Liver (tissue), 8 donors: ENCODE measurements at regions not wholly inside any gene's neighbourhood (a gene's known extent, or its start where the extent isn't known, plus 50 kb on each side); places are given as distances from the start of the nearest gene placed in this dataset.

Experiments used
- DNase-seq: peaks from one replicate; pipeline ENCODE4 v3.0.0-alpha.2; 2017; ENCODE audit warnings: low spot score
- H3K27ac ChIP-seq, 2 donors: one replicate each; pipeline ENCODE4 v1.7.0; 2013; ENCODE audit warnings: inconsistent platforms in 2 of 2, low read length in 2 of 2, control low read depth in 1 of 2, low read depth in 1 of 2, mild to moderate bottlenecking in 1 of 2
- H3K27me3 ChIP-seq, 4 donors: one replicate each; pipeline versions ENCODE4 v1.6.1 to v1.7.0; 2013; ENCODE audit warnings: low read length in 3 of 4, inconsistent platforms in 1 of 4, mild to moderate bottlenecking in 1 of 4, moderate library complexity in 1 of 4; ENCODE audit not compliant: control insufficient read depth in 4 of 4, insufficient read depth in 4 of 4
- H3K36me3 ChIP-seq, 4 donors: one replicate each; pipeline versions ENCODE4 v1.6.1 to v1.7.0; 2013; ENCODE audit warnings: low read length in 3 of 4, mild to moderate bottlenecking in 3 of 4, low read depth in 1 of 4, moderate library complexity in 1 of 4; ENCODE audit not compliant: control insufficient read depth in 4 of 4, insufficient read depth in 3 of 4
- H3K4me1 ChIP-seq, 4 donors: one replicate each; pipeline versions ENCODE4 v1.6.1 to v1.7.0; 2013; ENCODE audit warnings: low read length in 3 of 4, mild to moderate bottlenecking in 3 of 4, moderate library complexity in 1 of 4; ENCODE audit not compliant: control insufficient read depth in 4 of 4, insufficient read depth in 4 of 4
- H3K4me3 ChIP-seq, 3 donors: one replicate each; pipeline versions ENCODE4 v1.6.1 to v1.7.0; 2013; ENCODE audit warnings: low read length in 3 of 3, control low read depth in 1 of 3, low read depth in 1 of 3, mild to moderate bottlenecking in 1 of 3
- H3K9ac ChIP-seq, 2 donors: one replicate each; pipeline ENCODE4 v1.7.0; 2013; ENCODE audit warnings: low read length in 2 of 2, mild to moderate bottlenecking in 2 of 2, moderate library complexity in 2 of 2, control low read depth in 1 of 2, low read depth in 1 of 2
- H3K9me3 ChIP-seq, 4 donors: one replicate each; pipeline versions ENCODE4 v1.6.1 to v1.7.0; 2013; ENCODE audit warnings: low read length in 3 of 4; ENCODE audit not compliant: control insufficient read depth in 4 of 4
- ATF3 ChIP-seq: IDR thresholded peaks from 2 replicates; pipeline ENCODE4 v1.6.1; 2016; ENCODE audit warnings: antibody characterized with exemption
- CTCF ChIP-seq: fragments of 150-350 bp; IDR thresholded peaks from 2 replicates; pipeline ENCODE4 v1.5.1; 2017; ENCODE audit warnings: improper control_type of control experiment, low read depth, low read length; ENCODE audit not compliant: missing input control
- FOXA1 ChIP-seq: IDR thresholded peaks from 2 replicates; pipeline ENCODE4 v1.6.1; 2016; ENCODE audit warnings: antibody characterized with exemption
- GABPA ChIP-seq, 2 donors: IDR thresholded peaks in 1 of 2; conservative IDR thresholded peaks in 1 of 2; 2 replicates each; pipeline ENCODE4 v1.6.1; 2016; ENCODE audit warnings: antibody characterized with exemption in 2 of 2, mild to moderate bottlenecking in 1 of 2, moderate library complexity in 1 of 2
- HNF4A ChIP-seq, 2 donors: conservative IDR thresholded peaks; 2 replicates each; pipeline ENCODE4 v1.6.1; 2016; ENCODE audit warnings: antibody characterized with exemption in 2 of 2, mild to moderate bottlenecking in 2 of 2
- HNF4G ChIP-seq: IDR thresholded peaks from 2 replicates; pipeline ENCODE4 v1.6.1; 2016; ENCODE audit warnings: antibody characterized with exemption
- JUND ChIP-seq, 2 donors: IDR thresholded peaks; 2 replicates each; pipeline ENCODE4 v1.6.1; 2016; ENCODE audit warnings: antibody characterized with exemption in 2 of 2
- NR2F2 ChIP-seq: IDR thresholded peaks from 2 replicates; pipeline ENCODE4 v1.6.1; 2016; ENCODE audit warnings: antibody characterized with exemption
- RAD21 ChIP-seq, 2 donors: IDR thresholded peaks; 2 replicates each; pipeline ENCODE4 v1.6.1; 2016; ENCODE audit warnings: antibody characterized with exemption in 2 of 2, mild to moderate bottlenecking in 2 of 2
- REST ChIP-seq: IDR thresholded peaks from 2 replicates; pipeline ENCODE4 v1.6.1; 2016; ENCODE audit warnings: antibody characterized with exemption, mild to moderate bottlenecking
- RXRA ChIP-seq, 2 donors: IDR thresholded peaks; 2 replicates each; pipeline ENCODE4 v1.6.1; 2017 to 2018; ENCODE audit warnings: antibody characterized with exemption in 2 of 2, mild to moderate bottlenecking in 1 of 2
- SP1 ChIP-seq: IDR thresholded peaks from 2 replicates; pipeline ENCODE4 v1.6.1; 2018; ENCODE audit warnings: antibody characterized with exemption, mild to moderate bottlenecking
- TAF1 ChIP-seq: conservative IDR thresholded peaks from 2 replicates; pipeline ENCODE4 v1.6.1; 2016; ENCODE audit warnings: antibody characterized with exemption, mild to moderate bottlenecking
- YY1 ChIP-seq: IDR thresholded peaks from 2 replicates; pipeline ENCODE4 v1.6.1; 2016; ENCODE audit warnings: antibody characterized with exemption, mild to moderate bottlenecking
- ZBTB33 ChIP-seq: IDR thresholded peaks from 2 replicates; pipeline ENCODE4 v1.6.1; 2016; ENCODE audit warnings: antibody characterized with exemption
- WGBS: extraction: QIAGEN DNeasy Blood & Tissue Kit; methylation state at CpG from one replicate; pipeline ENCODE4 v1.1.7; 2013; 5-methylcytosine and 5-hydroxymethylcytosine counted together
- donor health status: healthy.
- donor health status: healthy.
- donor health status: healthy.
- donor health status: healthy.
- donor health status: healthy.

GRCh38 chr5:103404483-103404882, 145.9 kb downstream of the MACIR start (continued):
- TF ChIP-seq ZBTB33 (no peak), SP1 (no peak), FOXA1 (no peak), ATF3 (no peak)

- peaks cover 0 to 6% (median 0%) of the 10 kb centered on the region in 4 donors for H3K27me3 ChIP-seq
- no peak for DNase-seq
- 73% methylated on average over 4 of the region's 4 CpGs for WGBS
- no peaks in the 10 kb centered on the region for H3K4me1 ChIP-seq
- TF ChIP-seq CTCF (no peak), TAF1 (no peak), ATF3 (no peak)
- H3K27ac ChIP-seq = no peak overlapping the region
- H3K9me3 ChIP-seq = peaks cover 0 to 3% (median 0%) of the 10 kb centered on the region in 4 donors
- no peaks in the 10 kb centered on the region for H3K36me3 ChIP-seq
- no peak overlapping the region for H3K4me3 ChIP-seq
- H3K9ac ChIP-seq = no peak overlapping the region
These were observed 144.3 kb downstream of the MACIR start for GRCh38 chr5:103402851-103403250.

- H3K27me3 ChIP-seq = peaks cover 0 to 6% (median 0%) of the 10 kb centered on the region in 4 donors
- no peaks in the 10 kb centered on the region for H3K4me1 ChIP-seq
- H3K9ac ChIP-seq = no peak overlapping the region
- WGBS = 83% methylated on average over 8 of the region's 8 CpGs
- H3K9me3 ChIP-seq = peaks cover 0 to 3% (median 0%) of the 10 kb centered on the region in 4 donors
- no peak for TF ChIP-seq REST
- TF ChIP-seq HNF4G = no peak
- no peak for TF ChIP-seq YY1
- TF ChIP-seq ATF3 = no peak
- no peak for TF ChIP-seq RXRA (IDR thresholded peaks at IDR 0.05)
- TF ChIP-seq JUND (IDR thresholded peaks at IDR 0.05) = no peak
- no peak for TF ChIP-seq HNF4A (conservative IDR thresholded peaks at IDR 0.05)
- no peak for TF ChIP-seq RAD21 (IDR thresholded peaks at IDR 0.05)
- TF ChIP-seq GABPA (IDR thresholded peaks at IDR 0.05 in 1 of 2, conservative IDR thresholded peaks at IDR 0.05 in 1 of 2) = no peak
- no peak for TF ChIP-seq NR2F2
- DNase-seq = no peak
- no peak overlapping the region for H3K4me3 ChIP-seq
- no peak overlapping the region for H3K27ac ChIP-seq
- H3K36me3 ChIP-seq = no peaks in the 10 kb centered on the region
These were observed 139.4 kb downstream of the MACIR start for GRCh38 chr5:103397739-103398581.
